ENCODE measurements at regions not wholly inside any gene's neighbourhood (a gene's known extent, or its start where the extent isn't known, plus 50 kb on each side); places are given as distances from the start of the nearest gene placed in this dataset.

- H3K23me2 ChIP-seq (ENCODE audit: low read depth, low read length), result no peaks in the 10 kb centered on the region
- 93% methylated on average over 5 of the region's 5 CpGs; no CpG with 5 or more reads in 1 of the 2 experiments for WGBS, 2 experiments (ENCODE audit: extremely low coverage in 1 of 2, insufficient coverage in 1 of 2, insufficient read length in 1 of 2, insufficient replicate concordance in 2 of 2, low coverage in 1 of 2, low lambda C conversion rate in 2 of 2, missing lambda C conversion rate in 1 of 2)
- H3K4me3 ChIP-seq (ENCODE audit: extremely low read depth in 1 of 4, insufficient read depth in 2 of 4, low read depth in 3 of 4, low read length in 4 of 4), result no peak overlapping the region
- no peak overlapping the region for H3K56ac ChIP-seq (replicated peaks; ENCODE audit: insufficient read length, low read depth, low read length)
- H2BK20ac ChIP-seq (ENCODE audit: low read length), result no peak overlapping the region
- no peak overlapping the region for H3K23ac ChIP-seq (ENCODE audit: insufficient read length)
- H2BK5ac ChIP-seq (ENCODE audit: low read depth, low read length), result no peak overlapping the region
- DNase-seq (ENCODE audit: low read depth in 1 of 2, low spot score in 2 of 2), result no peak
- H3K4me2 ChIP-seq (ENCODE audit: insufficient read depth in 1 of 2, low read depth in 2 of 2, low read length in 2 of 2), result no peak overlapping the region
- H3K9me3 ChIP-seq (ENCODE audit: insufficient read depth in 2 of 2, low read depth in 1 of 2, low read length in 1 of 2), result no peaks in the 10 kb centered on the region
- no peaks in the 10 kb centered on the region for H4K20me1 ChIP-seq (replicated peaks in 1 of 2; ENCODE audit: control insufficient read depth in 1 of 2, insufficient read depth in 2 of 2, low read length in 2 of 2)
- no peak for FAIRE-seq
- H3K36me3 ChIP-seq (ENCODE audit: control insufficient read depth in 2 of 4, insufficient read depth in 4 of 4, low read length in 3 of 4), result no peaks in the 10 kb centered on the region
- H3K18ac ChIP-seq (ENCODE audit: extremely low read depth, low read length), result no peak overlapping the region
- no peaks in the 10 kb centered on the region for H3K4me1 ChIP-seq (replicated peaks in 1 of 4; ENCODE audit: control insufficient read depth in 3 of 4, insufficient read depth in 4 of 4, low read length in 3 of 4)
- H2BK120ac ChIP-seq (replicated peaks; ENCODE audit: low read depth, low read length), result no peak overlapping the region
- H3K9ac ChIP-seq (replicated peaks in 1 of 4; ENCODE audit: extremely low read depth in 1 of 4, low read depth in 3 of 4, low read length in 3 of 4), result no peak overlapping the region
- H3K14ac ChIP-seq (ENCODE audit: insufficient read length), result no peak overlapping the region
- H2BK15ac ChIP-seq (ENCODE audit: low read length), result no peak overlapping the region
- no peak overlapping the region for H2BK12ac ChIP-seq (ENCODE audit: low read depth, low read length)
- no peak overlapping the region for H4K5ac ChIP-seq (ENCODE audit: insufficient read length, low read depth, low read length)
- ChIA-PET CTCF (ENCODE audit: partially characterized antibody) (interaction anchor here (0.7 to 1.2 kb wide), 2 partner anchors 10 to 46 kb away, joined by 3 read pairs; no protein-coding TSS in a partner anchor), POLR2A (ENCODE audit: partially characterized antibody) (no interaction called here)
- no peaks in the 10 kb centered on the region for H3K79me2 ChIP-seq (ENCODE audit: control insufficient read depth in 1 of 2, insufficient read depth in 2 of 2, low read length in 2 of 2)
- H4K8ac ChIP-seq (ENCODE audit: extremely low read depth, insufficient read depth, low read length), result no peak overlapping the region
- H3K4ac ChIP-seq (replicated peaks; ENCODE audit: insufficient read length, low read depth, low read length), result no peak overlapping the region
- no peaks in the 10 kb centered on the region for H3K79me1 ChIP-seq (ENCODE audit: low read depth, low read length)
- no peak overlapping the region for H2AK5ac ChIP-seq (ENCODE audit: low read depth, low read length)
- H2AFZ ChIP-seq (ENCODE audit: low read length), result no peak overlapping the region
- H3K27me3 ChIP-seq (replicated peaks in 1 of 4; ENCODE audit: control insufficient read depth in 3 of 4, extremely low read depth in 1 of 4, insufficient read depth in 3 of 4, low read length in 3 of 4), result 0 out of 7 replicates have a peak, but pooled peaks cover 0 to 3% (median 0%) of the 10 kb centered on the region in 4 experiments
- H4K91ac ChIP-seq (replicated peaks; ENCODE audit: insufficient read length, low read length), result no peak overlapping the region
- H3K27ac ChIP-seq (ENCODE audit: low read depth, low read length), result no peak overlapping the region
- no peak for TF ChIP-seq KDM1A (IDR thresholded peaks at IDR 0.05; ENCODE audit: borderline replicate concordance, low read length)
- no peak for TF ChIP-seq SAP30 (IDR thresholded peaks at IDR 0.05; ENCODE audit: insufficient read depth, insufficient replicate concordance, low read length)
- no peak for TF ChIP-seq POLR2AphosphoS5 (IDR thresholded peaks at IDR 0.05; ENCODE audit: low read depth, low read length)
- no peak for TF ChIP-seq CHD2 (IDR thresholded peaks at IDR 0.05; ENCODE audit: low read length)
- TF ChIP-seq CEBPB (IDR thresholded peaks at IDR 0.05; ENCODE audit: low read depth, low read length), result no peak
- TF ChIP-seq KDM4A (IDR thresholded peaks at IDR 0.05; ENCODE audit: low read depth, low read length, severe bottlenecking), result no peak
- no peak for TF ChIP-seq SP1 (IDR thresholded peaks at IDR 0.05; ENCODE audit: low read depth, low read length)
- TF ChIP-seq YY1 (IDR thresholded peaks at IDR 0.05; ENCODE audit: low read depth, low read length), result no peak
- TF ChIP-seq POLR2A (IDR thresholded peaks at IDR 0.05; ENCODE audit: control extremely low read depth in 1 of 2, low read depth in 2 of 2, low read length in 2 of 2), result no peak
- TF ChIP-seq SP2 (IDR thresholded peaks at IDR 0.05; ENCODE audit: low read length), result no peak
- TF ChIP-seq BCL11A (IDR thresholded peaks at IDR 0.05; ENCODE audit: low read depth in 2 of 2, low read length in 2 of 2), result no peak
- TF ChIP-seq NANOG (IDR thresholded peaks at IDR 0.05; ENCODE audit: insufficient read depth, low read depth, low read length, poor library complexity, severe bottlenecking), result no peak
- no peak for TF ChIP-seq CHD1 (IDR thresholded peaks at IDR 0.05; ENCODE audit: low read depth, low read length)
- no peak for TF ChIP-seq MAFK (IDR thresholded peaks at IDR 0.05; ENCODE audit: low read depth, low read length)
- no peak for TF ChIP-seq BRCA1 (IDR thresholded peaks at IDR 0.05; ENCODE audit: low read depth, low read length)
- TF ChIP-seq, protein P1, sequence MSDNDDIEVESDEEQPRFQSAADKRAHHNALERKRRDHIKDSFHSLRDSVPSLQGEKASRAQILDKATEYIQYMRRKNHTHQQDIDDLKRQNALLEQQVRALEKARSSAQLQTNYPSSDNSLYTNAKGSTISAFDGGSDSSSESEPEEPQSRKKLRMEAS (IDR thresholded peaks at IDR 0.05), result no peak
- TF ChIP-seq CBX8 (IDR thresholded peaks at IDR 0.05; ENCODE audit: borderline replicate concordance, low read depth, low read length), result no peak
These were observed 78.4 kb downstream of the ENC1 start for GRCh38 chr5:74562122-74562521.
